ENCODE measurements at regions not wholly inside any gene's neighbourhood (a gene's known extent, or its start where the extent isn't known, plus 50 kb on each side); places are given as distances from the start of the nearest gene placed in this dataset.
"Not testable (repeated sequence)": the region's sequence is repeated elsewhere in the genome, so short reads cannot be mapped to it uniquely, and the experiment has no call there.

DNA sequence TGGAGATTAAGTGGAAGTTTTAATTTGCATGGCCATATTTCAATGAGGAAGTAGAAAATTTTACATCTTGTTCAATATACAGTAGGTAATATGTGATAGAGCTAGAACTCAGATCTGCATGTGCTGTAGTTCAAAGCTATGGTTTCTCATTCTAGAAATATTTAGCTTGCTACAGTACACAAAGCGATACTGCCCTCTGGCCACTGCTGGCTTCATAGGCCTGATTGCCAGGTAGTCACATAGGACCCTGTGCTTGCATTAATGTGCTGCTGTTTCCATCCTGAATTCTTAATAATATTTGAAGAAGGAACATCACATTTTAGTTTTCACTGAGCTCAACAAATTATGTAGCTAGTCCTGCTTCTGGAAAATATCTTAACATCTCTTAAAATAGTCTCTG, 87.0 kb downstream of the PLSCR2 start:
- DNase-seq = no peak

GRCh38 chr3:146380046-146380445, 89.3 kb downstream of the PLSCR2 start:
- no peak for DNase-seq

- DNase-seq = no peak
These were observed 94.1 kb downstream of the PLSCR2 start for GRCh38 chr3:146375219-146375618.

GRCh38 chr3:146374146-146374545, 95.2 kb downstream of the PLSCR2 start:
- DNase-seq = no peak

- no peak for DNase-seq
These were observed 97.5 kb downstream of the PLSCR2 start for GRCh38 chr3:146371902-146372301.

DNA sequence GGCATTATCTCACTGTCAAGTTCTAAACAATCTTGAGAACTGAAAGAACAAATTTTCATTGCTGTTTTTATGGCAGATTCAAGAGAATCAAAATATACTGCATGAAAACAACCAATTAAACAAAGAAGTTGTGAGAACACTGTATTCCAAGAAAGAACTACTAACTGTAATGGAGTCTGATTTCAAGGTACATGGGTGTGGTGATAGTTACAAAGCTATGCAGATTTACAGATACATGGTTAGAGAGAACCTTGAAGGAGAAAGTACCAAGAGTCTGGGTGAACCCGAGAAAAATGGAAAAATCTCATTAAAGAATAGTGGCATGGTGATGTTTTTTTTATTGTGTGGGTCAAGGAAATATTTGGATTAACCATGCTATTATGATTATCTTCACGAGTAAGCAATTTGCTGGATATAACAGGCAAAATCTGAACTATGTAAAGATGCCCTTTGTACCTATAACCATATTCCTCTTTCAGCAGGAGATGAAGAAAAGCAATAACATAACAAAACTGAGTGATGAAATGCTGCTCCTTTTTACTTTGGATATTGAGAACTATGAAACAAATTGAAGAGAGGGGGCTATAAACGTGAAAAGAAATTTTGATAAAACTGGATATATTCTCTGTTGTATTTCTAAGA, 100.4 kb downstream of the PLSCR2 start:
- DNase-seq = no peak

DNA sequence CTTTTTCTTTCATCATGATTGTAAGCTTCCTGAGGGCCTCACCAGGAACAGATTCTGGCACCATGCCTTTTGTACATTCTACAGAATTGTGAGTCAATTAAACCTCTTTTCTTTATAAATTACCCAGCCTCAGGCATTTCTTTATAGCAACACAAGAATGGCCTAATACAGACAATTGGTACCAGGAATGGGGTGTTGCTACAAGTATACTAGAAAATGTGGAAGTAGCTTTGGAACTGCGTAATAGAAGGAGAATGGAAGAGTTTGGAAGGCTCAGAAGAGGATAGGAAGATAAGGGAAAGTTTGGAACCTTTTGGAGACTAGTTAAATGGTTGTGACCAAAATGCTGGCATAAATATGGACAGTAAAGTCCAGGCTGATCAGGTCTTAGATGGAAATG, 108.9 kb upstream of the PLSCR4 start:
- DNase-seq = no peak

GRCh38 chr3:146354421-146354820, 103.5 kb upstream of the PLSCR4 start:
- not testable (repeated sequence) for DNase-seq

- no peak for DNase-seq
These were observed 99.9 kb upstream of the PLSCR4 start for GRCh38 chr3:146350852-146351251.

GRCh38 chr3:146345900-146346299, 95.0 kb upstream of the PLSCR4 start:
- no peak for DNase-seq

DNA sequence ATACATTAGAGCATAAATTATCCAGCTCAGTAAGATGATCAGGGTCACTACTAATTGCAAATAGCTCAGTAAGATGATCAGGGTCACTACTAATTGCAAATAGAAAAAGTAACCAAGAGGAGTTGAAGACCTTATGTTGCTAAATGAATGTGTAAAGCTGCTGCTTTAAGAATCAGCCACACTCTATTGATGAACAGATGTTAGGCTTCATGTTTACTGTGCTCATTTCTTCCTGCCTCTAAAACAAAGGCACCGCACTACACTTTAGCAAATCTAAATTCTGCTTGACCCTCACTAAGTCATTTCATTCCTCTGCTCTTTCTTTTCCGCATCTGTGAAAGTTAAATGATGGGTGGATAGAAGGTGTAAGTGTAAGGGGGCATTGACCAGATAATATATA, 92.6 kb upstream of the PLSCR4 start:
- no peak for DNase-seq

- DNase-seq = no peak
These were observed 92.1 kb upstream of the PLSCR4 start for GRCh38 chr3:146342989-146343388.

DNA sequence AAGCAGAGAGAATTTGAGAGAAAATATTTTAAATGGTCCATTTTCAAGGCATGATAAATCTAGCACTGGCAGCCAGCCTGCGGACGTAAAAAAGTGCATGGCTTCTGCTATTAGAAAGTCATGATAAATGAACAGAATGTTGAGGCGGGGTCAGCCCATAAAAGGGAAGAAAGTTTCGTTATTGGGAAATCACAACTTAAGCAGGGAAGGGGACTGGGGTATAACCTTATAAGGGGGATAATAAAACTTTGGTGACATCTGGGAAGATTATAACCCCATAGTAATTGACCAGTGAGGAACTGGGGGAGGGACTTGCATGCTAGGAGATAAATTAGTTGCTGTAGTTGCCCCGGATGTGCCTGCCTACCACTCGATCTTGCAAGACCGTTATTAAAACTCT, 88.4 kb upstream of the PLSCR4 start:
- no peak for DNase-seq

DNA sequence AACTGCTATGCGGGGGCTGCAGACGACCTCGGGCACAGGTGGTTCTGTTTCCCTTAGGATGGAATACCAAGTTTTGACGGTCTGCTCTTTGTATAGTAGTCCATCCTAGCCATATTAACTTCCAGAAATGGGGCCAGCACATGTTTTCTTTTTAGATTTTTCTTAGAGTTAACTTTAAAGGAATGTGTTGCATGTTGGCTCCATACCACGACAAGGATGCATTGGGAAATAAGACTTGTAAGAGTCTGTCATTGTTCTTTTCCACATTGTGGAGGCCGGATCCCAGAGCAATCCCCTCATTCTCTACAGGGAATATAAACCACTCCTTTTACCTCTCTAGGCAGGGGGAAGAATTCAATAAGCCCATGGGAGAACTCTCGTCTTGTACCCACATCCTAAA, 87.1 kb upstream of the PLSCR4 start:
- DNase-seq = no peak

- no peak for DNase-seq
These were observed 84.5 kb upstream of the PLSCR4 start for GRCh38 chr3:146335386-146335785.

DNA sequence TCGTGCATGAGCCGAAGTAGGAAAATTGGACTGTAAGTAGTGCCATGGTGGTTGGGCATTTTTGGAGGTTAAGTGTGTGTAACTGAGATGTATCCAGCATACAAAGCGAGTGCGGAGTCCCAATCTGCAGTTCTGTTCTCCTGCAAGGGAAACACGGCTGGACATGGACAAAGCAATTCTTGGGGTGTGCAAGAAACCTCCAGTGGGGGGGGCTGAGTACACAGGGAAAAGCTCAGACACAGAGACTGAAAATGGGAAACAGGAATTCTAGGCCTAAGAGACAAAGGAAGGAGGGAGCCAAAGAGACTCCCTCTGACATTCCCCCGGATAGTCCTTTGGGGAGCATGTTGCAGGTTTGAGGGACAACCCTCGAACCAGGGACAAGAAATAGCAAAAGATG, 83.2 kb upstream of the PLSCR4 start:
- DNase-seq = no peak

DNA sequence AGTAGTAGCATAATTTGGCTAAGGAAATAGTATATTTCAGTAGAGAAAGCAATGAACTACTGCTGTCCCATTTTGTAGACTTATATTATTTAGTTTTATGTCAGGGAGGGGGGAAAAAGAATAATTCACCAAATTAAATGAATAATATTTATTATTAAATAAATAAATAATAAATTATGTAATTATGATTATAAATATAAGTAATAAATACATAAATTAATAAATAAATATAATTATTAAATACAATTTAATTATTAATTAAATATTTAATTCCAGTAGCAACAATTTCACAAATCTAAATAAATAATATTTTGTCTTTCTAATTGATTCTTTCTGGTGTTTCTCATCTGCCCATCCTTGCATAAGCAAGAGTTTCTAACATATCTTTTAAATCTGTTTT, 81.1 kb upstream of the PLSCR4 start:
- no peak for DNase-seq

DNA sequence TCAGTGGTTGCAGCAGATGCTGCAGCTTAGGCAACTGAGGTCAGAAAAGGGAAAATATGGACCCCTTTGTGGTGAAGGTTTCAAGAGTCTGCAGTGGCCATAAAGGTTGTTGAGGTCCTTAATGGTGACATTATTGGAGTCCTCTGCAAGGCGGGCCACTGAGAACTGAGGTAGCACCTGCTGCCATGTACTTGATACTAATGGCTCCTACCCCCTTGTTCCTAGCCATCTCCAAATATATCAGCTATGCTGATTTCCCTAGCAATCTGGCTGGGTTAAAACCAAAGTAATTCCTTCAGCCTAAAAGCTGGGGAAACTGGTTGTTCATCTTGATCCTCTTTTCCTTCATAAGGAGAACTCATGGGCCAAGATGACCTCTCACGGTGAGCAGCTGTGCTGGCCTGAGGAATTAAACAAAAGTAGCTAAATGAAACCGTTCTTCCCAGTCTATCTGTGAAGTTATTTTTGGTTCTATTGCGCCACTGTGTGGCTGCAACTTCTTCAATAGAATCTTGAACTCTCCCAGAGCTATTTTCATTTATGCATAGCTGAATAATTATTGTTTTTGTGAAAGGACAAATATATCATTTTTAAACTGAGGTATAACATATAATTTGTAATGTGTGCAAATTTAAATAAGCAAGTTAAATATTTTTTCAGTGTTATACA, 76.1 kb upstream of the PLSCR4 start:
- peak; percentile 3 for DNase-seq

DNA sequence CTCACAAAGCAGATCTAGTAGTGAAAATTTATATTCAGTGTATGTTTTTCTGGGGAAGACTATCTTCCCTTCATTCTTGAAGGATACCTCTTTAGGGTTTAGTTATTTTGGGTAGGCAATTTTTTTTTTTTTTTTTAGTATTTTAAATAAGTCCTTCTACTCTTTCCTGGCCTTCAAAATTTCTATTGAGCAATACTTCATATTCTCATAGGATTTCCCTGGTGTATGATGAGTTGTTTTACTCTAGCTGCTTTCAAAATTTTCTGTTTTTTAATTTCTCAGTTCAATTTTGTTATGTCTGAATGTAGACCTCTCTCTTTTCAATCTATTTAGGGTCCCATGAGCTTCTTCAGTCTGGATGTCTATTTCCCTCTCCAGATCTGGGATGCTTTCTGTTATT, 74.3 kb upstream of the PLSCR4 start:
- no peak for DNase-seq

DNA sequence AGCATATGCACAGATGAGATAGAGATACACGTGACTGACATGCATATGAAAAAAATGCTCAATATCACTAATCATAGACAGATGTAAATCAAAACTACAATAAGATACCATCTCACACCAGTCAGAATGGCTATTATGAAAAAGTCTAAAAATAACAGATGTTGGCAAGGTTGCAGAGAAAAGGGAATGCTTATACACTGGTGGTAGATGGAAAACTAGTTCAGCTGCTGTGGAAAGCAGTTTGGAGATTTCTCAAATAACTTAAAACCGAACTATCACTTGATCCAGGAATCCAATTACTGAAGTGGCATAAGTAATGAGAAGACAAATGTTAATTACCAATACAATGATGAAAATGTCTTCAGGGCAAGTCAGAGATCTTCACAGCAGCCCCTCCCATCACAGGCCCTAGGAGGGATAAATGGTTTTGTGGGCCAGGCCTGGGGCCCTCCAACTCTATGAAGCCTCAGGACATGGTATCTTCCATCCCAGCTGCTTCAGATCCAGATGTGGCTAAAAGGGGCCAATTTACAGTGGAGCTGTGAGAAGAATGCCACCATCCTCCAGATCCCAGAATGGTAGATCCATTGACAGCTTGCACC, 71.4 kb upstream of the PLSCR4 start:
- no peak for DNase-seq

- no peak for DNase-seq
These were observed 64.0 kb upstream of the PLSCR4 start for GRCh38 chr3:146314871-146315270.

- DNase-seq = peak; percentile 58
These were observed 62.8 kb upstream of the PLSCR4 start for GRCh38 chr3:146313746-146314111.

DNA sequence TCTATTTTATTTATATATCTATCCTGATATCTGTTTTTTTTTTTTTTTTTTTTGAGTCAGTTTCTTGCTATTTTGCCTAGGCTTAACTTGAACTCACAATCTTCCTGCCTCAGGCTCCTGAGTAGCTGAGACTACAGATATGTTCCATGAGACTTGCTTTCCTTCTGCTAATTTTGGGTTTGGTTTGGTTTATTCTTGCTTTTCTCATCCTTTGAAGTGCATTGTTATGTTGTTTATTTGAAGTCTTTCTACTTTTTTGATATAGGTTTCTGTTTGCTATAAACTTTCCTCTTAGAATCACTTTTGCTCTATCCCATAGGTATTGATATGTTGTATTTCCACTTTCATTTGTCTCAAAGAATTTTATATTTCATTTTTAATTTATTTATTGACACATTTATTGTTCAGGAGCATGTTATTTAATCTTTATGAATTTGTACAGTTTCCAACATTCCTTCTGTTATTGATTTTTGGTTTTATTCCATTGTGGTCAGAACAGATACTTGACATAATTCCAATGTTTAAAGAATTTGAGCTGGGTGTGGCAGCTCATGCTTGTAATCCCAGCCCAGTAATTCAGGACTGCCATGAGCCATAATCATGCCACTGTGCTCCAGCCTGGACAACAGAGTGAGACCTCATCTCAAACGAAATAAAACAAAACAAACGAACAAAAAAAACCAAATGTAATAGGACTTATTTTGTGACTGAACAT, 62.3 kb upstream of the PLSCR4 start:
- peak; percentile 41 for DNase-seq

DNA sequence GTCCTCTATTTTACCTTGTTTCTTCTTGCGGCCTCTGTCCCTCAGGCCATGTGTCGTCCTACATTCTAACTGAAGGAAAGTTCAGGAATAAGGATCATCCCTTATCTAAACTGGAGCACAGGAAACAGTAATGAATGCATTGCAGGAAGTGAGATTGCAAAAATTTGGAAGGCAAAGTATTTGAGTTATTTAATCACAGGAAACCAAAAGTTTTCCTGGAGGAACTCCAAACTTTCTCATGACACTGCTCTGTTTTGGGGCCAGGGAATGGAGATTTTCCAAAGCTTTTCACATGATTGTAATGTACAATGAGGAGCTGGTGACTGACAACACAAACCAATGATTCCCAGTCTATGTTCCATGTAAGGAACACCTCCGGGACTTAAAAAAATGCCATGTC, 57.8 kb upstream of the PLSCR4 start:
- DNase-seq = peak; percentile 29

Data from amniotic stem cell (primary cell).